Nephron (organoid): ENCODE measurements at regions not wholly inside any gene's neighbourhood (a gene's known extent, or its start where the extent isn't known, plus 50 kb on each side); places are given as distances from the start of the nearest gene placed in this dataset.

Experiments used
- H3K27ac Mint-ChIP-seq, 3 experiments: 2 replicates each; pipeline ENCODE4 v1.8.0; 2020; ENCODE audit warnings: mixed read lengths in 3 of 3, mild to moderate bottlenecking in 2 of 3, moderate library complexity in 1 of 3
- H3K27me3 Mint-ChIP-seq: 2 replicates; pipeline ENCODE4 v1.8.0; 2021; ENCODE audit warnings: low read depth, mild to moderate bottlenecking, moderate library complexity, mixed read lengths
- H3K36me3 Mint-ChIP-seq: 2 replicates; pipeline ENCODE4 v1.8.0; 2020; ENCODE audit warnings: low read depth, mixed read lengths
- H3K4me1 Mint-ChIP-seq: 2 replicates; pipeline ENCODE4 v1.8.0; 2020; ENCODE audit warnings: mixed read lengths
- H3K4me3 Mint-ChIP-seq, 3 experiments: 2 replicates each; pipeline ENCODE4 v1.8.0; 2020; ENCODE audit warnings: mild to moderate bottlenecking in 3 of 3, mixed read lengths in 3 of 3, moderate library complexity in 2 of 3
- H3K9me3 Mint-ChIP-seq: 2 replicates; pipeline ENCODE4 v1.8.0; 2020; ENCODE audit warnings: mixed read lengths
- TF ChIP-seq, protein P1 (sequence below), 3 experiments: fragments of 200-600 bp; sonication (generic); IDR thresholded peaks; one replicate each; pipeline ENCODE4 v1.5.0; 2021; ENCODE audit warnings: antibody characterized with exemption in 3 of 3; ENCODE audit not compliant: unreplicated experiment in 3 of 3

DNA sequence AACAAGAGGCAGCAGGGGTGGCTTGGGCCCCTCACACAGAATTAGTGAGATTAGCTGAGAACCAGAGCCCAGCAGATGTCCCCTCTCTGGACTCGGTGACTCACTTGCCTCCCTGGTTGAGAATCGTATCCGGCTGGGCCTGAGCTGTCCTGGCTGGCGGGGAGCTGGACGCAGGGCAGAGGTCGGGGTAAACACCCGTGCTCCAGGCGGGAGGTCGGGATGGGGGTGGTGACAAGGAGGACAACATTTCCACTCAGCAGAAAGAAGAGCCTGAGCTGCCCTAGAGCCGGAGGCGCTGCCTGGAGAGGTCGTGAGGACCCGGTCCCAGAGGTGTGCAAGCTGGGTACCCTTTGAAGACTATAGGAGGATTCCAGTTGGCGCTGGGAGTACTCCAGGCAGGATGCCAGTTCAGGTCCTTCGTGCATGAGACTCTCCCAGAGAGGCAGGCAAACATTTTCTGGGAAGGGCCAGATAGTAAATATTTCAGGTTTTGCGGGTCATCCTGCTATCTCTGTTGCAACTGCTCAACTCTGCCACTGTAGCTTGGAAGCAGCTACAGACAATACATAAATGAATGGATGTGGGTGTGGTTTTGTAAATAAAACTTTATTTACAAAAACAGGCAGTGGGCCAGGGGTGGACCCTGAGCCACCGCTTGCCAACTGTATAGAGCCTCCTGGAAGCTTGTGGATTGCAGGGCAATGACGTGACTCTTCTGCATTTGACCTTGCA lies 116.8 kb upstream of the WNT4 start:
- Mint-ChIP-seq H3K4me3 (no peak overlapping the region), H3K4me1 (peaks cover 29% of the 10 kb centered on the region), H3K27me3 (peaks cover 33% of the 10 kb centered on the region), H3K9me3 (no peaks in the 10 kb centered on the region), H3K27ac (no peak overlapping the region), H3K36me3 (no peaks in the 10 kb centered on the region)
- TF ChIP-seq, protein P1, sequence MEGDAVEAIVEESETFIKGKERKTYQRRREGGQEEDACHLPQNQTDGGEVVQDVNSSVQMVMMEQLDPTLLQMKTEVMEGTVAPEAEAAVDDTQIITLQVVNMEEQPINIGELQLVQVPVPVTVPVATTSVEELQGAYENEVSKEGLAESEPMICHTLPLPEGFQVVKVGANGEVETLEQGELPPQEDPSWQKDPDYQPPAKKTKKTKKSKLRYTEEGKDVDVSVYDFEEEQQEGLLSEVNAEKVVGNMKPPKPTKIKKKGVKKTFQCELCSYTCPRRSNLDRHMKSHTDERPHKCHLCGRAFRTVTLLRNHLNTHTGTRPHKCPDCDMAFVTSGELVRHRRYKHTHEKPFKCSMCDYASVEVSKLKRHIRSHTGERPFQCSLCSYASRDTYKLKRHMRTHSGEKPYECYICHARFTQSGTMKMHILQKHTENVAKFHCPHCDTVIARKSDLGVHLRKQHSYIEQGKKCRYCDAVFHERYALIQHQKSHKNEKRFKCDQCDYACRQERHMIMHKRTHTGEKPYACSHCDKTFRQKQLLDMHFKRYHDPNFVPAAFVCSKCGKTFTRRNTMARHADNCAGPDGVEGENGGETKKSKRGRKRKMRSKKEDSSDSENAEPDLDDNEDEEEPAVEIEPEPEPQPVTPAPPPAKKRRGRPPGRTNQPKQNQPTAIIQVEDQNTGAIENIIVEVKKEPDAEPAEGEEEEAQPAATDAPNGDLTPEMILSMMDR (IDR thresholded peaks at IDR 0.05; ENCODE audit: unreplicated experiment in 3 of 3) = no peak

DNA sequence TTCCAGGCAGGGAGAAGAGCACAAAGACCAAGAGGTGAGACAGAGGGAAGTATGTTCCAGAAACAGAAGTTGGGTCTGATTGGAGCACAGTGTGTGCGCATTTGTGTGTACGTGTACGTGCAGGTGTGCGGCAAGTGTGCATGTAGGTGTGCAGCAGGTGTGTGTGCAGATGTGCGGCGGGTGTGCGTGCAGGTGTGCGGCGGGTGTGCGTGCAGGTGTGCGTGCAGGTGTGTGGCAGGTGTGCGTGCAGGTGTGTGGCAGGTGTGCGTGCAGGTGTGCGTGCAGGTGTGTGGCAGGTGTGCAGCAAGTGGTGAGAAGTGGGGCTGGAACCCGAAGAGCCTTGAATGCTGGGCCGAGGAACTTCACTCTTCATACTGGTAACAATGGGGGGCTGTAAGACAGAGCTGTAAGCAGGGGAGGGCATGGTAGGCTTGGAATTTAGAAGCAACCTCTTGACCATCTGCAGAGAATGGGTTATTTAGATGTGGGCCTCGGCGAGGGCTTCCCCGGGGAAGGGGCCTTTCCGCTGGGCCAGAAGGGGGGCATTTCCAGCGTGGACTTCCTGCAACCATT lies 118.0 kb upstream of the WNT4 start:
- no peaks in the 10 kb centered on the region for H3K9me3 Mint-ChIP-seq
- peaks cover 37% of the 10 kb centered on the region for H3K27me3 Mint-ChIP-seq
- H3K4me3 Mint-ChIP-seq = no peak overlapping the region
- H3K4me1 Mint-ChIP-seq = peaks cover 29% of the 10 kb centered on the region
- peak overlapping the region in 1 of 3 experiments; percentile 2 for H3K27ac Mint-ChIP-seq
- TF ChIP-seq, protein P1 (IDR thresholded peaks at IDR 0.05; ENCODE audit: unreplicated experiment in 3 of 3) = no peak
- no peaks in the 10 kb centered on the region for H3K36me3 Mint-ChIP-seq

DNA sequence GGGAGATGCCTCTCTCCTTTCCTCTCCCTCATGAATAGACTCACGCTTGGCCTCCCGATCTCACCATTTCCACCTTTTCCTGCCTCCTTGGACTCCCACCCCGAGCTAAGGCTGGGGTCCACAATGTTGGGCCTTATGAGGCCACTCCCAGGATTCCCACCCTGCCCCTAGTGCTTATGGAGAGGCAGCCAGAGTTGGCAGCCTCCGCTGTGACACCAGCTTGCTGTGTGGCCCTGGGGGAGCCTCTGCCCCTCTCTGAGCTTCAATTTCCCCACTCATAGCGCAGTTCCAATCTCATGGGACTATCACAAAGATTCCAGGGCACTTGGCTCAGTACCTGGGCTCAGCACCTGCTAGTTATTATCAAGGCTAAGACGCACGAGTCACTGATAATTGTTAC lies 118.7 kb upstream of the WNT4 start:
- Mint-ChIP-seq H3K4me3 (no peak overlapping the region), H3K9me3 (no peaks in the 10 kb centered on the region), H3K27me3 (peaks cover 36% of the 10 kb centered on the region), H3K36me3 (no peaks in the 10 kb centered on the region), H3K4me1 (peaks cover 25% of the 10 kb centered on the region), H3K27ac (peak overlapping the region in 1 of 3 experiments; percentile 55)
- TF ChIP-seq, protein P1 (IDR thresholded peaks at IDR 0.05; ENCODE audit: unreplicated experiment in 3 of 3) = no peak

DNA sequence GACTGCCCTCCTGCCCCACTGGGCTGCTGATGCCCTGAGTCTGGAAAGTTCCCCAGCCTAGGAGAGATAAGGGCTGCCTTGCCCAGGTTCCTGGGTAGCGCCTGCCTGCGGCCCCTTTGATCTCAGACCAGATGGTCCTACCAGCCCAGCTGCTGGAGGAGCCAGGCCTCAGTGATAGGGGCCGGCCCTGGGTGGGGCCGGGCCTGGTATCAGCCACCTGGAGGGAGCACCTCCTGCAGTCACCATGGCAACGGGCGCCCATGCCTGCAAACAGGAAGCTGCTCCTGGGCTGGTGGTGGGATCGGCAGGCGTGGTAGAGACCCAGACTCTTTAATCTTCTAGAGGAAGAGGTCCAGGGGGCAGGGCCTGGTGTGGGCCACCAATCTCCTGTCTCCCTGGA lies 119.7 kb upstream of the WNT4 start:
- Mint-ChIP-seq H3K4me1 (peaks cover 25% of the 10 kb centered on the region), H3K27ac (no peak overlapping the region), H3K36me3 (no peaks in the 10 kb centered on the region), H3K27me3 (peaks cover 41% of the 10 kb centered on the region), H3K4me3 (no peak overlapping the region), H3K9me3 (no peaks in the 10 kb centered on the region)
- TF ChIP-seq, protein P1 (IDR thresholded peaks at IDR 0.05; ENCODE audit: unreplicated experiment in 3 of 3) = no peak

DNA sequence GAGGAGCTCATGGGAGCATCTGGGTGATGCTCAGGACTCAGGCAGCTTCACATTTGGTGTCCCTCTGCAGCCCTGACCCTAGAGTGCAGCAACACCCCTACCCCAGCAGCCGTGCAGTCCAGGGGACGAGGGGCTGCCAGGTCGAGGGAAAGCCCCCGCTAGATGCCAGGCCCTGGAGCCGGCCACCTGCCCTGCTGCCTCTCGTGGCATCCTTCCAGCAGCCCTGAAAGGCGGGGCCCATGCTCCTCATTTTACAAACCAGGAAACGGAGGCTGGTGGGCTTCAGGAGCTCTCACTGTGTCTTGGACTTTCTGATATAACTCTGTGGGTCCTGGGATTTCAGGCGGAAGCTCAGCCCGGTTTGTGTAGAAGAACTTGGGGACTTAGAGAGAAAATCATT lies 120.5 kb upstream of the WNT4 start:
- Mint-ChIP-seq H3K9me3 (no peaks in the 10 kb centered on the region), H3K4me1 (peaks cover 25% of the 10 kb centered on the region)
- TF ChIP-seq, protein P1 (IDR thresholded peaks at IDR 0.05; ENCODE audit: unreplicated experiment in 3 of 3) = no peak

More for the DNA sequence above, 120.5 kb upstream of the WNT4 start:
- Mint-ChIP-seq H3K4me3 (no peak overlapping the region), H3K27me3 (peaks cover 44% of the 10 kb centered on the region), H3K36me3 (no peaks in the 10 kb centered on the region), H3K27ac (no peak overlapping the region)
